GM23248 (cell line): ENCODE measurements at regions not wholly inside any gene's neighbourhood (a gene's known extent, or its start where the extent isn't known, plus 50 kb on each side); places are given as distances from the start of the nearest gene placed in this dataset.

Experiments
- EZH2 ChIP-seq: fragments of 200-600 bp; sonication (generic); IDR thresholded peaks from 2 replicates; pipeline ENCODE4 v1.6.1; 2018; ENCODE audit warnings: antibody characterized with exemption, mild to moderate bottlenecking; ENCODE audit not compliant: insufficient read depth, poor library complexity, severe bottlenecking
- EZH2phosphoT487 ChIP-seq: fragments of 200-600 bp; sonication (generic); IDR thresholded peaks from 2 replicates; pipeline ENCODE4 v1.6.1; 2018; ENCODE audit warnings: antibody characterized with exemption, moderate library complexity, mild to moderate bottlenecking, low read depth; ENCODE audit not compliant: insufficient read depth

DNA sequence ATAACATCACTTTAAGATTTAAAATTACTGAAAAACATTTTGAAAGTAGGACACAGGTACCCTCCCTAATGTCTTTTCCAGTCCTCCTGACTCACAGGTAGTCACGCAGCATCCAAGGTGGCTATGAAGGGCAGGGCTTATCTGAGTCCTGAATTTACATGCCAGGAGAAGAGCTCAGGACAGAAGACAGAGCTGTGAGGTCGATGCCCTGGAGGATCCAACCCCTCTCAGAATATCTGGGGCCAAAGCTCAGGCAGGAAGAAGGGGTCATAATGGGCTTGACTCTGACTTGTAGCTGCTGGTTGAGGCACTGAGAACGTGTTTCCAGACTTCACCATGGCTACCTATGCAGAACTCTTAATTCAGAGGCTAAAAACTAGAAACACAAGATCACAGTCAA is 177.5 kb downstream of the AASDH start:
- no peak for TF ChIP-seq EZH2phosphoT487
- no peak for TF ChIP-seq EZH2
